GM21447 (cell line): ENCODE measurements at regions not wholly inside any gene's neighbourhood (a gene's known extent, or its start where the extent isn't known, plus 50 kb on each side); places are given as distances from the start of the nearest gene placed in this dataset.
"Not testable (repeated sequence)": the region's sequence is repeated elsewhere in the genome, so short reads cannot be mapped to it uniquely, and the experiment has no call there.

ENCODE experiments used
- ATAC-seq: cut with Tn5 transposase; IDR thresholded peaks from one replicate; pipeline ENCODE4 v1.9.1; 2021; ENCODE audit not compliant: unreplicated experiment

DNA sequence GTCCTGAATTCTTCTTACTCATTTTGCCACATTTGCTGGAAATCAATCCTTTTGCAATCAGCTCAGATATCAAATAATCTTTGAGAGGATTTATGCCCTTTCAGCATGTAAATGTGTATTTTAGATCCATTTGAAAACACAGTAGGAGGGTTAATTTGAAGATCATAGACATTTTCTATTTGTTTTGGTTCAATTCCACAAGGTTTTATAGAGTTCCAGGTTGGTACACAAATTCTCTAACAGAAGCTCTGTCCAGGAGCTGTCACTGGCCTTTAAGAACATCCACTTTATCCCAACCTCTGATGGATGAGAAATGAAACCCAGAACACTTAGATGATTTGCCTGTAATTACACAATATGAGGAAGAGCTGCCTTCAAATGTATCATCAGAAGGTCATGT lies 157.3 kb upstream of the CHAC2 start:
- ATAC-seq = no peak

DNA sequence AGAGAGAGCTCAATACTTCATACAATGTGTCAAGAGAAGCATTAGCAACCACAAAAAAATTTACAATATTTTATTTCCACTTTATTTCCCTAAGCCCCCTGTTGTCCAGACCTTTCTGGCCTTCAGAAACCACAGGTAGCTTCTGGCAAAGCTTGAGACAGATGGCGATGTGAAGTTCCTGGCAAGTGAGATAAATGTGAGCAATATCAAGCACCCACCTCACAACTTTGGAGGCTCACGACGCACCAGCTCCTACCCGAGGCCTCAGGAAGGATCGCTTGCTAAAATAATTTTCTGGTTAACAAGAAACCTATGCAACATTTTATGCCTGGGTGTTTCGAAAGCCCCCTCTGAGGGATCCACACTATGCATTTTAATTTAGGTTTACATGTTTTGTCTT lies 158.1 kb upstream of the CHAC2 start:
- ATAC-seq = no peak

DNA sequence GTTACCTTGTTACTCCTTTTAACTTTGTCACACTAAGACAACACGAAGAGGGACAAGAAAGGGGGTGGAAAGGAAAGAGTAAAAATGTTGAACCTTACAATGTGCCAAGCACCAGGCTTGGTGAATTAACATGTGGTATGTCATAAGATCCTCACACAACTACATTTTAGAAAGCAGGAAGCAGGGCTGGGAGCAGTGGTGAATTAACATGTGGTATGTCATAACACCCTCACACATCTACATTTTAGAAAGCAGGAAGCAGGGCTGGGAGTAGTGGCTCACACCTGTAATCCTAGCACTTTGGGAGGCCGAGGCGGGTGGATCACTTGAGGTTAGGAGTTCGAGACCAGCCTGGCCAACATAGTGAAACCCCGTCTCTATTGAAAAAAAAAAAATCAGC lies 159.3 kb upstream of the CHAC2 start:
- no peak for ATAC-seq

DNA sequence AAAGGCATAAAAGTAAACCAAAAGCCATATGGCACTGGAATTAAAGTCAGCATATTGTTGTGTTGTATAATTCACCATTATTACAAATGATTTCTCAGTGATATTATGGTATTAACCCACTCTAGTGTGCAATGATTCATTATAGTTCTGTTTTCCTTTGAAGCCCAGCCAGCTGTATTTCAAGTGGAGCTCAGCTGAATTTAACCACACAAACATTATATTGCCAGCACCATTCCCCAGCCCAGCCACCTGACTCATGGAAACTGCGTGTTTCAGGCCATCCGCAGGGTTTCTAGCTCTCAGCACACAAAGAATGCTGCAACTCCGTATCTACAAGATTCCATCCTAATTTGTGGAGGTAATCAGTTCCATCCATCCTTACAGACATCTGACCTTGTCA lies 166.8 kb upstream of the CHAC2 start:
- no peak for ATAC-seq

DNA sequence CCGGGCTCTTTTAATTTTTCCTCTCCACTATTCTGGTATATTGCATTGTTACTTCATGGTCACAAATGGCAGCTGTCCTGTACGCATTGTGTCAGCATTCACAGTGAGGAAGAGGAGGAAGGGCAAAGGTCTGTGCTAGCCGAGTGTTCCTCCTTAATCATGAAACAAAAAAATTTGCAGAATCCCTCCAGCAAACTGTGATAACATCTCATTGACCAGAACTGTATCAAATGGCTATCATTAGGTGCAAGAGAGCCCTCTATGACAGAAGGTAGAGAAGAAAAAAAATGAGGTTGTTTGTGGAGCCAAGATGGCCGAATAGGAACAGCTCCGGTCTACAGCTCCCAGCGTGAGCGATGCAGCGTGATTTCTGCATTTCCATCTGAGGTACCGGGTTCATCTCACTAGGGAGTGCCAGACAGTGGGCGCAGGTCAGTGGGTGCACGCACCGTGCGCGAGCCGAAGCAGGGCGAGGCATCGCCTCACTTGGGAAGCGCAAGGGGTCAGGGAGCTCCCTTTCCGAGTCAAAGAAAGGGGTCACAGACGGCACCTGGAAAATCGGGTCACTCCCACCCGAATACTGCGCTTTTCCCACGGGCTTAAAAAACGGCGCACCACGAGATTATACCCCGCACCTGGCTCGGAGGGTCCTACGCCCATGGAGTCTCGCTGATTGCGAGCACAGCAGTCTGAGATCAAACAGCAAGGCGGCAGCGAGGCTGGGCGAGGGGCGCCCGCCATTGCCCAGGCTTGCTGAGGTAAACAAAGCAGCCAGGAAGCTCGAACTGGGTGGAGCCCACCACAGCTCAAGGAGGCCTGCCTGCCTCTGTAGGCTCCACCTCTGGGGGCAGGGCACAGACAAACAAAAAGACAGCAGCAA lies 180.6 kb upstream of the CHAC2 start:
- not testable (repeated sequence) for ATAC-seq

DNA sequence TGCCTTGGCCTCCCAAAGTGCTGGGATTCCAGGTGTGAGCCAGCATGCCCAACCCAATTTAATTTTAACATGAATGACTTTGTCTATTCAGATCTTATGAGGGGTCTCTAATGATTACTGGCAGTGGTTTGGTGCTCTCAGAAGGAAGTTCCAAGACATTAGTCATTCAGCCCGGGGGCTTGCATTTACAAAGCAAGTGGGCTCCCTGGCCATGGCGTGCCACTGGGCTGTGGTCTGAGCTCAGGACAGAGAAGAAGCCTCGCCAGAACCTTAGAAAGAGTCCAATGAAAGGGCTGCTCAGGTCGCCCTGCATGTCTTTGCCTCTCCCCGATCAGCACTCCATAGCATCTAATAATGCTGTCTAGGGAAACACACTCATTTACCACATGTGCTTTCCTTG lies 182.6 kb upstream of the CHAC2 start:
- ATAC-seq = no peak

DNA sequence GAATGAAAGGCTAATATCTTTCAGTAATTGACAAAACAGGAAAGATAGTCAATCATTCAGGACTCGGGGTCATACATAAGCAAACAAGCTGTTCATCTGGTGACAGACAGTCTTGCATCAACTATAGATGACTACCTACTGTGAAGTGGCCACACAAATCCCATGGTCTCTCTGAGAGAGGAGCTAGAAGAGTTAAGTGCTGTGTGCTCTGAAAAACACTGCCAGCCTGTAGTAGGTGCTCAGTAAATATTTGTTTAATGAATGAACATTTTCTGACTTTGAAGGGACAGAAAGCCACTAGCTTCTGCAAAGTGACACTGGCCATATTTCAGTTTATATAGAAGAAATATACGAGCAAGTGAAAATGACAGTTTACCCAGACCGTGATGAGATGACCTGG lies 184.0 kb upstream of the CHAC2 start:
- ATAC-seq = no peak

DNA sequence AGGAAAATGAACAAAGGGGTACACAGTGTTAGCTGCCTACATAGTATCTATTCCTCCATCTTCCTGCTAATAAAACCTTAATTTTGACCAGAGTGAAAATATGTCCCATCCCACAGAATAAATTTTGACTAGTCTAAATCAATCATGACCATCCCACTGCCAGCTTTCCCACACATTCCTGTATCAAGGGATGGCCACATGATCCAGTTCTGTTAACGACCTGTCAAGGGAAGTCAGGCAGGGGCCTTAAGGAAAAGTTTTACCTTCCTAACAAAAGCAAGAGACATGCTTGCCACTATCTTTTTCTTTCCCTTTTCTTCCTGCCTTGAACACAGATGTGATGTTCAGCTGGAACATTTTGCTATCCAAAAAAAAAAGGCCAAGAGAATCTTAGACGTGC lies 185.0 kb upstream of the CHAC2 start:
- ATAC-seq = no peak

DNA sequence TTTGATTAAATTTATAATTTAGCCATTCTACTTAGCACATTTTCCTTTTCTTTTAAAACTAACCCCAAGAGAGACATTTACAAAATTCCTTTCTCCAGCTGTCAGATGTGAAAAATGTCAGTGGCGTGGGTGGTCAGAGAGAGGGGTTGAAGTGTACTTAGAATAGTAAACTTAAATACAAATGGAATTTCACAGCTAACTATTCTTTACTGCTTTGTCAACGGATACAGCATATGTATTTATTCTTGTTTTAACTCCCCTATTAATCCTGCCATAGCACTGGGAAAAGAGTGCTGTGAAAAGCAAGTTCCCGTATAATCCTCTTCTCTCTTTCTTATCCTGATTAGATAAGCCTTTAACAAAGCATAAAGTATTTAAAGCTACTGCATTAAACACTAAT lies 191.4 kb upstream of the CHAC2 start:
- no peak for ATAC-seq

DNA sequence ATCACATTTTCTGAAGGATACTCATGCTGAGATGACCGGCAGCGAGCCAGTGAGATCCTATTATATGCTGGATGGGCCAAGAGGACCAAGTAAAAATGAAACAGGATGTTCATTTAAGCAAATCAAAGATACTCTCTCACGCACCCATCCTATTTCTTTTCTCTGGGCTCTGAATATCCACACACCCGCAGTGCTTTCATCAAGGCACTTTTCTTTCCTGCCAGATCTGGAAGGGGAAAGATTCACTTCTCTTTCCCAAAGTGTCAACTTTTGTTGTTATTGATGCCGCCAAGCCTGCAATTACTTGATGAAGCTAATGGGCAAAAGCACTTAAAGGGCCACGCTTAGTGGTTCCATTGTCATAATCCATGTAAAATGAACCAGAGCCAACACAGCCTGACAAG lies 191.9 kb upstream of the CHAC2 start:
- no peak for ATAC-seq

DNA sequence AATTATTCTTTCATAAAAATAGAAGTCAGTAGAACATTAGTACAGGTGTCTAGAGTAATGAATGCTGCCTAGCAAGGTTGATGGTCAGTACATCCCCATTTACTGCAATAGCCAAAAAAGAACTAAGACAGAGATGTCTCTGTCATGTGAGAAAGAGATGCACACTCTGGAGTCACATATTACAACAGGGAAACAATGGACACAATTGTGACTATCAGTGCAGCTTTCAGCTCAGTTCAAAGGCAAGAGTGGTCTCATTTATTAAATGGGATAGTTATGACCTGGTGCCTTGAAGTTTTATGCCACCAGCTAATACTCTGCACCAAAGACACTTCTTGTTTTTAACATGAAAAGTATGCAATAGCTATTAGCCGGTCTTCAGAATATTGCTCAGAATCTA lies 194.9 kb upstream of the CHAC2 start:
- ATAC-seq = no peak

DNA sequence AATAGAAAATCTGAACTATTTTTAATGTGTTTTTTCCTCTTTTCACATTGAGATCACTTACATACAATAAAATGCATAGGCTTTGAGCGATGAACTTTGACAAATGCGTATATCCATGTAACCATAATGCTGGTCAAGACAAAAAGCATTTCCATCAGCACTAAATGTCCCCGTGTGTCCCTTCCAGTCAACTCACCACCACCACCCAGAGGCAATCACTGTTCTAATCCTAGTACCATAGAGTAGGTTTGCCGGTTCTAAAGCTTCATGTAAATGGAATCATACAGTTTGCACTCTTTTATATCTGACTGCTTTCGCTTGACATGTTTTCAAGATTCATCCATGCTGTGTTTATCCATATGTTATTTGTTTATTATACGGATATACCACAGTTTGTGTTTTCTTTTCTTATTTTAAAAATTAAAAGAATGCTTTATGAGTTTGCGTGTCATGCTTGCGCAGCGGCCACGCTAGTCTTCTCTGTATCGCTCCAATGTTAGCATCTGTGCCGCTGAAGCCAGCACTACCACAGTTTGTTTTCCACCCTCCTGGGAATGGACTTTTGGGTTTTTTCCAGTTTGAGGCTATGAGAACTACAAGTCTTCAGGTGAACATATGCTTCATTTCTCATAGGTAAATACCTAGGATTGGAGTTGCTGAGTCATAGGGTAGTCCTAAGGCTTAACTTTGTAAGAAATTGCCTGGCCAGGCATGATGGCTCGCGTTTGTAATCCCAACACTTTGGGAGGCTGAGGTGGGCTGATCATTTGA lies 197.5 kb upstream of the CHAC2 start:
- ATAC-seq = no peak

DNA sequence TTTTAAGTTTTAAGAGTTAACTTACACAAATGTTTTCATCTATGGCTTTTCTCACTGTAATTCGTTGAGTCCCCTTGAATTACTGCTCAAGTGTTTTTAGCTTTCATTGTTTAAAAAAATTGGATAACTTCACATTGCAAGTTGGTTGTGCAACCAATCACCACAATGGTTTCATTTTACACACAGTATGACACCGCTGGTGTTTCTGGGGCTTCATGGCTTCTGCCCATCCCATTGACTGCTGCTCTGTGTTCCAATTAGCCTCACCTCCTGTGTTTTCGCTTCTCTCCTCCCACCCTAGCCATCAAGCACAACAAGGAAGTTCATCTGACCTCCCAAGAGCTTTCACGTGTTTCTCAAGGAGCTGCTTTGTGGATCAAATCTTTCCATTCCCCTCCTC lies 199.1 kb upstream of the CHAC2 start:
- ATAC-seq = no peak

DNA sequence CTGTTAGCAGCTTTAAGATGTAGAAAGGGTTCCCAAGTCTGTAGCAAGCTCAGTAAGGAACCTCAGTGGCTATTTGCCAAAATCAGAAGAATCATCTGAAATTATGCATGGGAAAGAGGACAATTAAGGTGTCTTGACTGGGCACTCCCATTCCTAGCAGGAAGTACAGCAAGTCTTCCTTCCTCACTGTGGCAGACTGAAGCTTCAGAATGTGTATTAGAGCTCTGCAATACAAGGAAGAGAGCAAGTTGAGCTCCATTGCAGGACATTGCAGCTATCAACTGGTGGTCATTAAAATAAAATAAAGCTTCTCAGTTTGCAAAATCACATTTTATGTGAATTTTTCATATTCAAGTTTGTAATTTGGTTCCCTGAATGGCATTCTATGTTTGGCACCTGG lies 200.5 kb upstream of the CHAC2 start:
- ATAC-seq = no peak

DNA sequence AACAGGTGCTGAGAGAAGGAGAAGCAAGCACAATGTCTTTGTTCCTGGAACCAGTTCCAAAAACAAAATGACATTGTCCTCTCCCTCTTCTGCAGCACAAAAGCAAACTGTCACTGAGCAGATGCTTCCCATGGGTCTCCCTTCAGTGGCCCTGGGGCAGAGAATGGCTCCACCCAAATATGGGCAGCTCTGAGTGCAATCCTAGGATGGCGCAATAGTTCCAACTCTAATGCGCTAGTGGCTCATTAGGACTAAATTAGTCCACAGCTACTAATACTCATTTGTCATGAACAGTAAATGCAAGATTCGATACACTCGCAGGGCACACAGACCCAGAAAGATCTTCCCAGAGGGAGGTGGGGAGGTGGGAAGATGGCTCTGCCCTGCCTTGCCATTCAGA lies 205.2 kb upstream of the CHAC2 start:
- ATAC-seq = no peak

DNA sequence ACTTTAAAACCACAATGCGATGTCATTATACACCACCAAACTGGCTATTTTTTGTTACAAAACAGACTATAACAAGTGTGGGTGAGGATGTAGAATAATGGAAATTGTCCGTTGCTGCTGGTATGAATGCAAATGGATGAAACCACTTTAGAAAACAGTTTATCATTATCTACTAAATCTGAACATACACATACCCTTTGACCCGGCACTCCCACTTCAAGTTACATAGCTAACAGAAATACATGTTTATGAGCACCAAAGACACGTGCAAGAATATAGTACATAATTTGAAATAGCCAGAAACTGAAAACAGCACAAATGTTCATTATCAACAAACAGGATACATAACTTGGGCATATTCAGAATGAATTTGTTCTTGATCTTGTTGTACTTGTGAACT lies 206.4 kb upstream of the CHAC2 start:
- ATAC-seq = no peak

DNA sequence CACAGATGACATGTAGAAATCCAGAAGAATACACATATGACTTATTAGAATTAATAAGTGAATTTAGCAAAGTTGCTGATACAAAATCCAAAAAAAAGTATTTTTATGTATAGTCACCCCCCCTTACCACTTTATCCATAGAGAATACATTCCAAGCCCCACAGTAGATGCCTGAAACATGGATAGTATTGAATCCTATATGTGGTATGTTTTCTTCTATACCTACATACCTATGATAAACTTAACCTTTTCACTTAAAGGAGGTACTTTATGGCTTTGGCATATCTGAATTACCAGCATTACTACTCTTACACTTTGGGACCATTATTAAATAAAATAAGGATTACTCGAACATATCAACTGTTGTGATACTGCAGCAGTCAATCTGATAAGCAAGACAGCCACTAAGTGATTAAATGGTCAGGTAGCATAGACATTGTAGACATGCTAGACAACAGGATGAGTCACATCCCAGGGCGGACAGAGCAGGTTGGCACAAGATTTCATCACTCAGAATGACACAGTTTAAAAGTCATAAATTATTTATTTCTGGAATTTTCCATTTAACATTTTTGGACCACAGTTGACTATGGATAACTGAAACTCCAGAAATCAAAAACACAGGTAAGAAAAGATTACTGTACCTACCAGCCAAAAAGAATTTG lies 208.2 kb upstream of the CHAC2 start:
- ATAC-seq = no peak

DNA sequence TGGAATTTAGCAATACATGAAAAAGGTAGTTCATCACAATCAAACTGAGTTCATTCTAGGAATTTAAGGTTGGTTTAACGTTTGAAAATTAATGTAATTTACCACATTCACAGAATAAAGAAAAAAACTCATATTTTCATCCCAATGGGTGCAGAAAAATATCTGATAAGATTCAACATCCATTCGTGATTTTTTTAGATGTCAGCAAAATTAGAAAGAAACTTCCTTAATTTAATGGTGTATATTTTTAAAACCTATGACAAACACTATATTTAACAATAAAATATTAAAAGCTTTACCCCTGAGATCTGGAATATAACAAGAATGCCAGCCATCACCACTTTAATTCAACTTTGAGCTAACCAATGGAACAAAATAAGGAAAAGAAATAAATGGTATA lies 208.7 kb upstream of the CHAC2 start:
- no peak for ATAC-seq

DNA sequence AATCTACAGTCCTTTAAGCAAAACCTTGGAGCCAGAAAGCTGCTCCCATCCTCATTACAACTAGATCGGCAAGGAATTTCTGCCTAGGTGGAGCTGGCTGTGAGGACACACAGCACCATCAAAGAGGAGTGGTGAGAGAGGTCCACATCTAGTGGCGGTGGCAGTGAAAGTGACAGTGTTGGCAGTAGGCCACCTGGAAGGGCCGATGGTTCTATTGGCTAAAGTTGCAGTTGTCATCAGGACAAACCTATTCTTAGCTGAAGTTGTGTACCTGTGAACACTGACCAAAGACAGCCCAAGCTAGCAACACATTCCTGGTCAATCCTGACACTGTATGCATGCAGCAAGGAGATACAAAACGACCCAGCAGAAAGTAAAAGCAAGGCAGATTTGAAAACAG lies 218.1 kb upstream of the CHAC2 start:
- no peak for ATAC-seq

DNA sequence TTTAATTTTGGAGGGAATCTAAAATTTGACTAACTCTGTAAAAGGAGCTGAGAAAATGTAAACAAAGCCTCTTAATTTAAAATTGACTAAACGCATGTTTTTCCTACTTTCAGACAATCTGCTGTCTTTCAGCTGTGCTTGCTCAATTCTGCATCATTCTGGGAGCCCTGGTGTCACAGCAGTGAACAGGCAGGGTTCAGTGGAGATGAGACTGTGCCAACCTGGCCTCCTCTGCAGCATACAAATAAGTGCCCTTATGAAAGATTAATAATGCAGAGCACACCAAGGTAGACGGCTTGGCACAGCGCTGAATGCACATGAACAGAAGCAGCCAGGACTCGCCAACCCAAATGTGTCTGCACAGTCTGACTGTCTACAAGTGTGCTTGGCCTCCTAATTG lies 222.0 kb upstream of the CHAC2 start:
- no peak for ATAC-seq

DNA sequence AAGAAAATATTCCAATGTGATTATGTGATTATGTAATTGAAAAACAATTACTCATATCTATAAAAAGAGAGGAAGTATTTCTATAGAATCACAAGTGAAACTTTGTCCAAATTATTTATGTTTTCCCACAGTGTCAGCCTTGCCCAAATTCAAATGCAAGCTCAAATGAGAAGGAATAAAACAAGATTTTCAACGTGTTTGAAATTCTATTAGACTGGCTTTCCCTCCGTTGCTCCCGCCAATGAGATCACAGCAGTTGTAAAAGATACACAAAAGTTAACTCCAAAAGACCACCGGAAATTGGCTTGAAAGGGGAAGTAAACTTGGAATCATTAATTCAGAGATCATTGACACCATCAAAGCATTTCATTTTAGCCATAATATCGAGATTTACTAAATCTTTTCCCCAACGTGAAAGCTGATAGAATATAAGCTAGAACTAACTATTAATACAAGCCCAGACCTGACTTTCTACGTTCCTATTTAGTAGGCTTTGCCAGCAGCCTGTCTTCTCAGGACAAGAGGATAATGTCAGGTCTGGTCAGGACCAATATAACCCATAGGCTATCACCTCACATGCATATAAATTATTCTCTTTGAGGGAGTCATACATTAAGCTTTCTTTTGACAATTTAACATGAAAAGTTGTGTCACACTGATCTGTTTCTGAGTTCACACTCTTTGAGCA lies 222.6 kb upstream of the CHAC2 start:
- no peak for ATAC-seq
